ENCODE measurements at regions not wholly inside any gene's neighbourhood (a gene's known extent, or its start where the extent isn't known, plus 50 kb on each side); places are given as distances from the start of the nearest gene placed in this dataset.

GRCh38 chr11:133676265-133676664, 144.0 kb upstream of the OPCML start:
- no peak overlapping the region for H3K27ac Mint-ChIP-seq
- no peaks in the 10 kb centered on the region for H3K4me1 Mint-ChIP-seq
- ChIA-PET POLR2A (no interaction called here), CTCF (interaction anchor here (0.6 kb wide), 1 partner anchor 145 kb away, joined by 3 read pairs; no protein-coding TSS in a partner anchor)
- no peak for ATAC-seq
- peaks cover 3% of the 10 kb centered on the region; the same call in 1 of the 2 replicates for H3K27me3 Mint-ChIP-seq (ENCODE audit: low read depth)
- H3K9me3 Mint-ChIP-seq, result no peaks in the 10 kb centered on the region
- no peak for DNase-seq (ENCODE audit: low spot score)
- TF ChIP-seq TEAD4 (CRISPR knock-in tag; IDR thresholded peaks at IDR 0.05), result no peak
- no peak for TF ChIP-seq ERG (CRISPR knock-in tag; IDR thresholded peaks at IDR 0.05)
- no peak for TF ChIP-seq ZNF532 (CRISPR knock-in tag; IDR thresholded peaks at IDR 0.05; ENCODE audit: borderline replicate concordance)
- no peak for TF ChIP-seq ATF1 (CRISPR knock-in tag; IDR thresholded peaks at IDR 0.05)
- no peak for TF ChIP-seq ELF4 (CRISPR knock-in tag; IDR thresholded peaks at IDR 0.05; ENCODE audit: low read depth)
- no peak for TF ChIP-seq IRF1 (CRISPR knock-in tag; IDR thresholded peaks at IDR 0.05)
- TF ChIP-seq ZNF512 (CRISPR knock-in tag; IDR thresholded peaks at IDR 0.05; ENCODE audit: borderline replicate concordance), result no peak
- no peak for TF ChIP-seq JAZF1 (CRISPR knock-in tag; IDR thresholded peaks at IDR 0.05)
- TF ChIP-seq NFATC4 (CRISPR knock-in tag; IDR thresholded peaks at IDR 0.05), result no peak
- no peak for TF ChIP-seq PRDM15 (CRISPR knock-in tag; IDR thresholded peaks at IDR 0.05)
- no peaks in the 10 kb centered on the region for H3K36me3 Mint-ChIP-seq
- no peak overlapping the region for H3K4me3 Mint-ChIP-seq

GRCh38 chr11:133669371-133670053, 137.2 kb upstream of the OPCML start:
- ATAC-seq (peak; percentile 91), DNase-seq (ENCODE audit: low spot score) (peak; percentile 43)
- POLR2A ChIA-PET, result no interaction called here
- Mint-ChIP-seq H3K9me3 (peaks cover 3% of the 10 kb centered on the region; the same call in 1 of the 2 replicates), H3K4me1 (peaks cover 14% of the 10 kb centered on the region; the same call in 1 of the 2 replicates), H3K27me3 (ENCODE audit: low read depth) (peaks cover 4% of the 10 kb centered on the region; the same call in 1 of the 2 replicates), H3K36me3 (no peaks in the 10 kb centered on the region), H3K4me3 (no peak overlapping the region), H3K27ac (no peak overlapping the region)
- CTCF ChIA-PET, result interaction anchor here (1.1 to 1.8 kb wide), 5 partner anchors 10 to 51 kb away, joined by 3 to 6 read pairs (median 4); no protein-coding TSS in a partner anchor
- TF ChIP-seq SMAD3 (CRISPR knock-in tag; IDR thresholded peaks at IDR 0.05; ENCODE audit: borderline replicate concordance), result no peak
- no peak for TF ChIP-seq AFF4 (CRISPR knock-in tag; IDR thresholded peaks at IDR 0.05; ENCODE audit: borderline replicate concordance)
